DMS 273 (cell line): ENCODE measurements at regions not wholly inside any gene's neighbourhood (a gene's known extent, or its start where the extent isn't known, plus 50 kb on each side); places are given as distances from the start of the nearest gene placed in this dataset.

Source experiments
- DNase-seq: peaks from one replicate; lab custom pipeline; 2025; ENCODE audit not compliant: unreplicated experiment; lab: John Stamatoyannopoulos, UW

GRCh38 chr13:105213512-105213911, 1322.0 kb downstream of the EFNB2 start:
- DNase-seq, result peak; percentile 12

- DNase-seq, result no peak
Measured at GRCh38 chr13:105207572-105208293, 1327.7 kb downstream of the EFNB2 start.

- DNase-seq, result peak; percentile 40
Measured at GRCh38 chr13:105202354-105202753, 1333.1 kb downstream of the EFNB2 start.

- no peak for DNase-seq
Measured at GRCh38 chr13:105201351-105201750, 1334.1 kb downstream of the EFNB2 start.

- DNase-seq, result no peak
Measured at GRCh38 chr13:105200181-105200580, 1335.3 kb downstream of the EFNB2 start.

GRCh38 chr13:105196052-105196451, 1339.4 kb downstream of the EFNB2 start:
- peak; percentile 88 for DNase-seq

- DNase-seq, result peak; percentile 47
Measured at GRCh38 chr13:105193026-105193425, 1342.4 kb downstream of the EFNB2 start.

GRCh38 chr13:105184201-105184600, 1351.3 kb downstream of the EFNB2 start:
- DNase-seq, result no peak

- DNase-seq, result peak; percentile 43
Measured at GRCh38 chr13:105177265-105177900, 1358.1 kb downstream of the EFNB2 start.

- DNase-seq, result no peak
Measured at GRCh38 chr13:105170438-105170837, 1365.0 kb downstream of the EFNB2 start.

- no peak for DNase-seq
Measured at GRCh38 chr13:105168295-105168694, 1367.2 kb downstream of the EFNB2 start.

GRCh38 chr13:105167385-105167784, 1368.1 kb downstream of the EFNB2 start:
- DNase-seq, result no peak

- no peak for DNase-seq
Measured at GRCh38 chr13:105165449-105166125, 1369.9 kb downstream of the EFNB2 start.

GRCh38 chr13:105159841-105160240, 1375.6 kb downstream of the EFNB2 start:
- no peak for DNase-seq

GRCh38 chr13:105153611-105154010, 1381.9 kb downstream of the EFNB2 start:
- no peak for DNase-seq

GRCh38 chr13:105151639-105152038, 1383.8 kb downstream of the EFNB2 start:
- no peak for DNase-seq

- no peak for DNase-seq
Measured at GRCh38 chr13:105147461-105147860, 1388.0 kb downstream of the EFNB2 start.

- DNase-seq, result no peak
Measured at GRCh38 chr13:105144936-105145335, 1390.5 kb downstream of the EFNB2 start.

- no peak for DNase-seq
Measured at GRCh38 chr13:105144020-105144419, 1391.4 kb downstream of the EFNB2 start.

- DNase-seq, result no peak
Measured at GRCh38 chr13:105142556-105142955, 1392.9 kb downstream of the EFNB2 start.

GRCh38 chr13:105139380-105140285, 1395.8 kb downstream of the EFNB2 start:
- peak; percentile 18 for DNase-seq
